Activated CD4-positive, alpha-beta memory T cell treated with anti-CD3 and anti-CD28 coated beads, Interleukin-2, amount 10 ng/mL, durations not matched to agents 7 days and 5 days (primary cell): ENCODE measurements at regions not wholly inside any gene's neighbourhood (a gene's known extent, or its start where the extent isn't known, plus 50 kb on each side); places are given as distances from the start of the nearest gene placed in this dataset.

Experiments used
- CTCF ChIA-PET: fragments of 350-600 bp; sonication (Branson Sonifier 250); formaldehyde crosslinking; loops from one replicate; lab custom pipeline; 2021; ENCODE audit warnings: antibody characterized with exemption, inconsistent platforms; lab: Charles Lee
- POLR2A ChIA-PET: fragments of 350-600 bp; sonication (Branson Sonifier 250); formaldehyde crosslinking; loops from one replicate; lab custom pipeline; 2021; ENCODE audit warnings: antibody characterized with exemption; lab: Charles Lee
- DNase-seq: peaks from one replicate; pipeline ENCODE4 v3.0.0-alpha.2; 2020
- H3K27ac Mint-ChIP-seq: one replicate; pipeline ENCODE4 v1.8.0; 2021; ENCODE audit warnings: mild to moderate bottlenecking, mixed read lengths
- H3K27me3 Mint-ChIP-seq: one replicate; pipeline ENCODE4 v1.8.0; 2021; ENCODE audit warnings: mixed read lengths
- H3K36me3 Mint-ChIP-seq: one replicate; pipeline ENCODE4 v1.8.0; 2021; ENCODE audit warnings: low read depth, mixed read lengths
- H3K4me1 Mint-ChIP-seq: one replicate; pipeline ENCODE4 v1.8.0; 2021; ENCODE audit warnings: mixed read lengths
- H3K4me3 Mint-ChIP-seq: one replicate; pipeline ENCODE4 v1.8.0; 2021; ENCODE audit warnings: mild to moderate bottlenecking, mixed read lengths
- H3K9me3 Mint-ChIP-seq: one replicate; pipeline ENCODE4 v1.8.0; 2021; ENCODE audit warnings: mixed read lengths

GRCh38 chr5:57950616-57951228, 468.1 kb upstream of the ACTBL2 start:
- H3K27ac Mint-ChIP-seq = no peak overlapping the region
- no peaks in the 10 kb centered on the region for H3K9me3 Mint-ChIP-seq
- no peaks in the 10 kb centered on the region for H3K36me3 Mint-ChIP-seq
- no peak overlapping the region for H3K4me3 Mint-ChIP-seq
- ChIA-PET POLR2A (no interaction called here), CTCF (no interaction called here)
- H3K27me3 Mint-ChIP-seq = peaks cover 2% of the 10 kb centered on the region
- no peak for DNase-seq
- no peaks in the 10 kb centered on the region for H3K4me1 Mint-ChIP-seq

- Mint-ChIP-seq H3K4me3 (no peak overlapping the region), H3K27ac (no peak overlapping the region), H3K36me3 (no peaks in the 10 kb centered on the region), H3K27me3 (no peaks in the 10 kb centered on the region), H3K9me3 (peaks cover 2% of the 10 kb centered on the region), H3K4me1 (no peaks in the 10 kb centered on the region)
- POLR2A ChIA-PET = no interaction called here
- CTCF ChIA-PET = no interaction called here
- DNase-seq = no peak
These were observed 465.5 kb upstream of the ACTBL2 start for GRCh38 chr5:57948091-57948490.

- Mint-ChIP-seq H3K36me3 (no peaks in the 10 kb centered on the region), H3K9me3 (peaks cover 2% of the 10 kb centered on the region), H3K4me1 (no peaks in the 10 kb centered on the region), H3K27me3 (no peaks in the 10 kb centered on the region), H3K4me3 (no peak overlapping the region), H3K27ac (no peak overlapping the region)
- POLR2A ChIA-PET = no interaction called here
- CTCF ChIA-PET = no interaction called here
- no peak for DNase-seq
These were observed 464.6 kb upstream of the ACTBL2 start for GRCh38 chr5:57947181-57947580.

GRCh38 chr5:57940879-57941278, 458.3 kb upstream of the ACTBL2 start:
- Mint-ChIP-seq H3K4me3 (no peak overlapping the region), H3K27ac (no peak overlapping the region), H3K9me3 (peaks cover 5% of the 10 kb centered on the region), H3K4me1 (no peaks in the 10 kb centered on the region), H3K36me3 (no peaks in the 10 kb centered on the region), H3K27me3 (no peaks in the 10 kb centered on the region)
- POLR2A ChIA-PET = no interaction called here
- CTCF ChIA-PET = no interaction called here
- no peak for DNase-seq

GRCh38 chr5:57940236-57940635, 457.6 kb upstream of the ACTBL2 start:
- ChIA-PET POLR2A (no interaction called here), CTCF (no interaction called here)
- peaks cover 5% of the 10 kb centered on the region for H3K9me3 Mint-ChIP-seq
- H3K27ac Mint-ChIP-seq = no peak overlapping the region
- H3K4me3 Mint-ChIP-seq = no peak overlapping the region
- no peak for DNase-seq
- no peaks in the 10 kb centered on the region for H3K27me3 Mint-ChIP-seq
- no peaks in the 10 kb centered on the region for H3K36me3 Mint-ChIP-seq
- no peaks in the 10 kb centered on the region for H3K4me1 Mint-ChIP-seq

- H3K27me3 Mint-ChIP-seq = no peaks in the 10 kb centered on the region
These were observed 457.2 kb upstream of the ACTBL2 start for GRCh38 chr5:57939771-57940170.

GRCh38 chr5:57939335-57939734, 456.7 kb upstream of the ACTBL2 start:
- CTCF ChIA-PET = no interaction called here
- POLR2A ChIA-PET = no interaction called here
- DNase-seq = no peak
- Mint-ChIP-seq H3K27ac (no peak overlapping the region), H3K36me3 (no peaks in the 10 kb centered on the region), H3K4me3 (no peak overlapping the region), H3K27me3 (no peaks in the 10 kb centered on the region), H3K4me1 (no peaks in the 10 kb centered on the region), H3K9me3 (peaks cover 3% of the 10 kb centered on the region)

More at GRCh38 chr5:57939771-57940170, 457.2 kb upstream of the ACTBL2 start:
- Mint-ChIP-seq H3K36me3 (no peaks in the 10 kb centered on the region), H3K4me1 (no peaks in the 10 kb centered on the region), H3K9me3 (peaks cover 5% of the 10 kb centered on the region), H3K4me3 (no peak overlapping the region), H3K27ac (no peak overlapping the region)
- ChIA-PET POLR2A (no interaction called here), CTCF (no interaction called here)
- DNase-seq = no peak

- Mint-ChIP-seq H3K4me1 (no peaks in the 10 kb centered on the region), H3K27me3 (no peaks in the 10 kb centered on the region), H3K9me3 (peaks cover 3% of the 10 kb centered on the region), H3K36me3 (no peaks in the 10 kb centered on the region), H3K27ac (no peak overlapping the region), H3K4me3 (no peak overlapping the region)
- no peak for DNase-seq
- ChIA-PET CTCF (no interaction called here), POLR2A (no interaction called here)
These were observed 455.6 kb upstream of the ACTBL2 start for GRCh38 chr5:57938174-57938557.

GRCh38 chr5:57937501-57938173, 455.0 kb upstream of the ACTBL2 start:
- Mint-ChIP-seq H3K4me3 (no peak overlapping the region), H3K27ac (no peak overlapping the region), H3K9me3 (peaks cover 3% of the 10 kb centered on the region), H3K36me3 (no peaks in the 10 kb centered on the region), H3K27me3 (no peaks in the 10 kb centered on the region), H3K4me1 (no peaks in the 10 kb centered on the region)
- POLR2A ChIA-PET = no interaction called here
- CTCF ChIA-PET = no interaction called here
- DNase-seq = no peak

GRCh38 chr5:57937025-57937424, 454.4 kb upstream of the ACTBL2 start:
- Mint-ChIP-seq H3K27me3 (no peaks in the 10 kb centered on the region), H3K4me3 (no peak overlapping the region), H3K27ac (no peak overlapping the region), H3K4me1 (no peaks in the 10 kb centered on the region), H3K36me3 (no peaks in the 10 kb centered on the region), H3K9me3 (peaks cover 3% of the 10 kb centered on the region)
- DNase-seq = no peak
- ChIA-PET CTCF (no interaction called here), POLR2A (no interaction called here)

GRCh38 chr5:57932761-57933160, 450.1 kb upstream of the ACTBL2 start:
- ChIA-PET POLR2A (no interaction called here), CTCF (no interaction called here)
- Mint-ChIP-seq H3K27ac (no peak overlapping the region), H3K4me3 (no peak overlapping the region), H3K4me1 (no peaks in the 10 kb centered on the region), H3K27me3 (no peaks in the 10 kb centered on the region), H3K36me3 (no peaks in the 10 kb centered on the region), H3K9me3 (peaks cover 3% of the 10 kb centered on the region)
- no peak for DNase-seq

GRCh38 chr5:57931807-57932206, 449.2 kb upstream of the ACTBL2 start:
- Mint-ChIP-seq H3K4me3 (no peak overlapping the region), H3K36me3 (no peaks in the 10 kb centered on the region), H3K27ac (no peak overlapping the region), H3K27me3 (no peaks in the 10 kb centered on the region), H3K4me1 (no peaks in the 10 kb centered on the region), H3K9me3 (peaks cover 3% of the 10 kb centered on the region)
- POLR2A ChIA-PET = no interaction called here
- DNase-seq = no peak
- CTCF ChIA-PET = no interaction called here

- H3K9me3 Mint-ChIP-seq = peaks cover 3% of the 10 kb centered on the region
- DNase-seq = no peak
- ChIA-PET CTCF (no interaction called here), POLR2A (no interaction called here)
- H3K27me3 Mint-ChIP-seq = no peaks in the 10 kb centered on the region
- no peak overlapping the region for H3K4me3 Mint-ChIP-seq
- no peaks in the 10 kb centered on the region for H3K36me3 Mint-ChIP-seq
- H3K27ac Mint-ChIP-seq = no peak overlapping the region
- no peaks in the 10 kb centered on the region for H3K4me1 Mint-ChIP-seq
These were observed 448.7 kb upstream of the ACTBL2 start for GRCh38 chr5:57931352-57931751.

- H3K4me1 Mint-ChIP-seq = no peaks in the 10 kb centered on the region
- no peak for DNase-seq
- H3K9me3 Mint-ChIP-seq = peaks cover 3% of the 10 kb centered on the region
- no peaks in the 10 kb centered on the region for H3K27me3 Mint-ChIP-seq
- ChIA-PET POLR2A (no interaction called here), CTCF (no interaction called here)
- H3K36me3 Mint-ChIP-seq = no peaks in the 10 kb centered on the region
- H3K4me3 Mint-ChIP-seq = no peak overlapping the region
- H3K27ac Mint-ChIP-seq = no peak overlapping the region
These were observed 446.7 kb upstream of the ACTBL2 start for GRCh38 chr5:57929271-57929670.
